Midbrain (tissue), 1 donor: ENCODE measurements at regions not wholly inside any gene's neighbourhood (a gene's known extent, or its start where the extent isn't known, plus 50 kb on each side); places are given as distances from the start of the nearest gene placed in this dataset.

Experiments
- DNase-seq: peaks from one replicate; lab custom pipeline; 2025; lab: John Stamatoyannopoulos, UW

DNA sequence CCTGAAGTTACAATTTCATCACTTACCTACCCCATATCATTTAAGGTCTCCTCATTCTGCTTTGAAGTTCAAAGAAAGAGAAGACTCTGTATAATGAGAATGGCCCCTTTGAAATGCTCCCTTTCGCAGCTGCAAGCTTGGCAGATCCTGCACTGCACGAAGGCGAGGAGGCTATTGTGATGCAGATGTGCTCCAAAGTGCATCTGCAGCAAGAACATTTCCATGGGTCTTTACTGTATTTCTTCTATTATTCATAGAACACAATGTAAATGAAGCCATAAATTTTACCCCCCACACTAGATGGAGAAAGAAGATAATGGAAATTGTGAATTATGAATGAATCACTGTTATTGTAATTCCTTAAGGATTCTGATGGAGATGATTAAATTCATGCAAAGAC, 178.7 kb downstream of the CHD9NB start:
- no peak for DNase-seq

DNA sequence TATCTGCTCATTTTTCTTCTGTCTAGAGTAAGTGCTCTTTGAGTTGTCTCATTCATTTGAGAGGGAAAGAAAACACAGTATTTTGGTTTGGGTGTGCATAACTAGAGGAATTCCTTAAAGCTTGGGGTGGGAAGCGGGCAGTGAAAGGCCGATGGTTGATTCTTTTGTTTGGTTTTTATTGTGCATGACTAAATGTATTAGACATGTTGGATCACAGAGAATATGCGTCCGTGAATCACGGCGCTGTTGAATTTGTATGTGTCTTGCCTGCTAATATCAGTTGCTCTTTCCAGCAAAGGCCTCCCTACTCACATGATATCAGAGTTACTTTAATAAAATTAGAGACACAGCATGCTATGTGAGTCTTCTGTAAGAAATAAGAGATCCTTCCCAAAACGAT, 180.0 kb downstream of the CHD9NB start:
- DNase-seq = no peak

DNA sequence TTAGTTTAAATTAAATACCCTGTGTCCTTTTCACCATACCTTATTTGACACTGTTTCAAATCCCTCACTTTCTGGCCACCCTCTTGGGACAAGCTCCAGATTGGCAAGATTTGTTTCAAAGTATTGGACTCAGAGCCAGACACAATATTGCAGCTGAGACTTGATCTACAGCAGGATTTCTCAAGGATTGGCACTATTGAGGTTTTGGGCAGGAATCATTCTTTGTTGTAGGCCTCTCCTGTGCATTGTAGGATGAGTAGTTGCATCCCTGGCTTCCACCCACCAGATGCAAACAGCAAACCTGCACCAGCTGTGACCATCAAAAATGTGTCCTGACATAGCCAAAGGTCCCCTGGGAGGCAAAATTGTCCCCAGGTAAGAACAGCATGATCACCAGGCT, 181.2 kb downstream of the CHD9NB start:
- no peak for DNase-seq

DNA sequence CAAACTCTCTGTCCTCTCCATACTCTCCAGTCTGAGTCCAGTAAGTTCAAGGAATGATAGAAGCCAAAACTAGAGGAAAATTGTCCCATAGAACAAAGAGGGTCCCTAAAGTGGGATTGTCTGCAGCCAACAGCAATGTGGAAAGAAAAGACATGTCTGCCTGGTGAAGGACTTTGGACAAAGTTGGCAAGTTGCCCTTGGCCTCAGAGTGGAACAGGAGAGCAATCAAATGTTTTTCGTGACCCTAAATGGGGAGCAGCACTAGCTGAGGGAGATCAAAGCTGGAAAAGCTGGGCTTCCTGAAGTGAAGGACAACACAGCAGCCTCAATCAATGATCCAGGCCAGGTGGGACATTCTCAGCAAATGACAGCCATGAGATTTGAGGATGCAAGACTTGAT, 183.5 kb downstream of the CHD9NB start:
- DNase-seq = no peak

DNA sequence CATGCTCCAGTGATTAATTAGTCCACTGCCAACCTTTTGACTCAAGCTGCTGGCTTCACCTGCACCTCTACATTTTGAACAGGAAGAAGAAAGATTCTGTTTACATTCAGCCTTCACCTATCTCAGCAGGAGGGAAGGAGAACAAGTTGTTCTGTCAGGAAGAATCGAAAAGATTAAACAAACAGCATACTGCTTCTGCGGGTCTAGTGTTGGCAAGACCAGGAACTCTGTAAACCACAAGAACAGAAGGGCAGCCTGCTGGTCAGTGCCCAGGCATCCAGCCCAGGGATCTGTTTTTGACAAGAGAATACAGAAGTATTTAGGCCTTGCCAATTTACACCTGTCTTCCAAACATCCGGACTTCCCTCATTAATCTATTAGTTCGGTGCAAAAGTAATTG, 189.7 kb downstream of the CHD9NB start:
- DNase-seq = no peak

DNA sequence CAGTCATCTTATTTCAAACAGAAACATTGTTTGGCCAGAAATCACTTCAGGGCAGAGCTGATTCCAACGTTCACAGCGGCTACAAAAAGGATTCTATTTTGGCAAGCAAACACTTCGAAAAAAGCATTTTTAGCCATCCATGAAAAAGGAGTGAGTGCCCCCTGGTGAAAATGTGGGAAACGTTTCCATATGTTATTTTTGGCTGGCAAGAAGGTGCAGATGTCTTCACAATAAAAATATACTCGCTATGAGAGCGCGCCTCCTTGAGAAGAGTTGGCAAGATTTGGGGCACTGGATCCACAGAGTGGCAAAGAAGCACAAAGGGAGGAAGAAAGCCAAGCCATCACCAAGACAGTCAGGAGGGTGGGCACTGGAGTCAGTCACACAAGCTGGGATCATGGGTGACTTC, 191.1 kb downstream of the CHD9NB start:
- DNase-seq = peak; percentile 15

DNA sequence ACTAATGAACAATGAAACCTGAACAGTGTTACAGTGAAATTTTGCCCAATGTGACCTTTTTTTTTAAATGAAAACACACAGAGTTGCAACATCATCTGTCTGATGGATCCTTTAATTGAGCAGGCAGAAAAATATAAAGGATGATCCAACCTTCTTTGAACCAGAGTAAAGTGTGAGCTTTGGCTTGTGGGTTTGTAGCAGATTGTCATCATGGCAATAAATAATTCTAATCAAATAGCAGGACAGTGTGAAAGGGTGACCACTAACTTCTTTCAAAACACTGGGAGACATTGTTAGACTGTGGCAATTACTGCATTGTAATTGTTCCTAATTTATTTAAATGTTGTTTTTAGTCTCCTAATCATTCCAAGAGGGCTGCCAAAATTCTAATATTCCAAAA, 197.2 kb downstream of the CHD9NB start:
- no peak for DNase-seq

DNA sequence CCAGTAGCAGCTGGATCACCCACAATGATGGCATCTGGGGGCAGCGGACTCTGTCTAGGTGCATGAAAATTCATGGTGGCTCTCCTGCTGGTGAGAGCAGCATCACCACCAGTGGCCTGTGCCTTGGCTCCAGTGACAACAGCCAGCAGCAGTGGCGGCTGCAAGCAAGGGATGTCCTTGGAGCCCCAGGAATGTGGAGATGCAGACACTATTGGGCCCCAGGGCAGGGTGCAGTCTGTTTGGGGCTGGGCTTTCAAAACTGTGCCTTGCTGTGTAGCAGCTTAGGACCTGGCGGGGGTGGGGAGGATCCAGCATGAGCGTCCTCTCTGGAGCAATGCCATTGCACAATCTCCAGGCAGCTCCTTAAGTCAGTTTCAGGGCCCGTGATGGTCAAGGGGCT, 199.7 kb downstream of the CHD9NB start:
- no peak for DNase-seq

DNA sequence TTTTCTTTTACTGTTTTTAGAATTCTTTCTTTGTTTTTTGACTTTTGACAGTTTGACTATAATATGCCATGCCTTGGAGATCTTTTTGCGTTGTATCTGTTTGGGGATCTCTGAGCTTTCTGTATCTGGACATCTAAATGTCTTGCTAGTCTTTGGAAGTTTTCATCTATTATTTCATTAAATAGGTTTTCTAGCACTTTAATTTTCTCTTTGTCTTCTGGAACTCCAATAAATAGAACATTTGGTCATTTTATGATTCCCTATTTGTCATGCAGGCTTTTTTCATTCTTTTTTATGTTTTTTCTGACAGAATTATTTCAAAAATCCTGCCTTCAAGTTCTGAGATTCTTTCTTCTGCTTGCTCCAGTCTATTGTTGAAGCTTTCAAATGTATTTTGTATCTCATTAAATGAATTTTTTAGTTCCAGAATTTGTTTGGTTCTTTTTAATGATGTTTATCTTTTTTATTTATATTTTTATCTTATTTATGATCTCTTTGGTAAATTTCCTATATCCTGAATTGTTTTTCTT, 201.4 kb downstream of the CHD9NB start:
- no peak for DNase-seq

DNA sequence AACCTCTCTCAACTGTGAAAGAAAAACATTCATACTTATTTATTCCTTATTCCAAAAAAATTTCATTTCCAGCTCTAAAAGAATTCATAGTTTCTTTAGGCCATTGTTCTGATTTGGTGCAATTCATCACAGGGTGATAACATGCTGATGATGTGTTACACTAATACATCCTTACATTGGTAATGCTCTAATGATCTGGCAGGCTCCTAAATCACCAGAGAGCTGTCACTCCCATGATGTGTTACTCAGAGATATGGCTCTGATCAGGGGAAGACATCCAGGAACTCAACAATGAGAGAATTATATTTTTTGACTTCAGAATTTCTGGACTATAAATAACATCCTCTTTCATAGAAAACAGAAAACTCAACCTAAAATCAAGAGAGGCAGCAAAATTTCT, 209.3 kb downstream of the CHD9NB start:
- no peak for DNase-seq

DNA sequence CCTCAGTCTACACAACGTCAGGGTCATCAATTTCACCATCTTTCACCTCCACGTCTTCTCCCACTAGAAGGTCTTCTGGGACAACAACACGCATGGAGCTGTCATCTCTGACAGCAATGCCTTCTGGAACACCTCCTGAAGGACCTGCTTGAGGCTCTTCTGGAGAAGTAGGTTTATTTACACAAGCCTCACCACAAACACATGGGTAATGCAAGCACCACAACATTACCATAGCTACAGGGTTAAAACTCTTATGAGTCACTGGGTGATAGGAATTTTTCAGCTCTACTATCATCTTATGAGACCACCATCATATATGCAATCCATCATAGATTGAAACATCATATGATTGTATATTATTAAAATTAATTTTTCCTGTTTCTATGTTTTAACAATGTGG, 215.4 kb downstream of the CHD9NB start:
- no peak for DNase-seq

DNA sequence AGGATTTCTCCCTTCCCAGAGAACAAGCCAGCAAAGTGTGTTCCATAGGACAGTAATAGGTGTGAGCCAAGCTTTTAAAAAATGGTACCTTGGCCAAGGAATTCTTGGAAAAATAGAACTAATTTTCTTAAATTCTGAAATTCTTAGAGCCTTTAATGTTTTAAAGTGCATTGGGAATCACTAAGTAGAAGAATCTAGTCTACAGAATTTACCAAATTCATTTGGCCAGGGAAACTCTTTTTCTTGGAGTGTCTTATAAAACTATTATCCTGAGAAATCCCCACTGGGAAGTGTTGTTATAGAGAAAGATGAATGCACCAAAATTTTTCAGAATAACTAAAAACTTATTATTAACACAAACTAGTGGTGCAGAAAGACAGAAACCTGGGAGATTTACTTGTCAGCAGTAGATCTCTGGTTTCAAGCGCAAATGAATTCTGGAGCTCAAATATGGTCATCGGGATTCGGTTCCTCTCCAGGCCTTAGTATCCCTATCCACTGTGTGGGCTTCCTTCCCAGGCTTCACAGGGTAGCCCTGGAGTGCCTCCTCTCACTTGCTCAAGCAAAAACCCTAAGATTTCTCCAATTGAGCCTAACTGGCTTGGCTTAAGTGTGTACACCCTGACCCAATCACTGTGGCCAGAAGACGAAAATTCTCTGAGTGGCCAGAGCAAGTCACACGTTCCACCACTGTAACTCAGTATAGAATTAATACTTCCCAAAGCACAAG, 217.8 kb downstream of the CHD9NB start:
- no peak for DNase-seq

DNA sequence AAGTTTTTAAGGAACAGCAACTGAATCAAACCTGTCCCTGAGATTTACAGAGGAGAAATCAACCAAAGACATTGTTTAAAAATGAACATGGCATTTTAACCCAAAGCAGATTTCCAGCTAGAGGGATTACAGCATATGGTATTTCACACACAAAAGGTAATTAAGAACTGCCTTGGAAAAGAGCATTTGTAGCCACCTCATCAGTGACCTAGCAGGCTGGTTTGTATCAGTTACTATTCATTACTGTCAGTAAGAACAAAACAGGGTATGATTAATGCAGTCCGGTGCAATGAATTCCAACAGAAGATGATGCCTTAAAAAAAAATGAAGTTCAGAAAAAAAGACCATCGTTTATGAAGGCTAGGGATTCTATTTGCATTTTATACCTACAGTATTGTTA, 219.9 kb downstream of the CHD9NB start:
- no peak for DNase-seq

DNA sequence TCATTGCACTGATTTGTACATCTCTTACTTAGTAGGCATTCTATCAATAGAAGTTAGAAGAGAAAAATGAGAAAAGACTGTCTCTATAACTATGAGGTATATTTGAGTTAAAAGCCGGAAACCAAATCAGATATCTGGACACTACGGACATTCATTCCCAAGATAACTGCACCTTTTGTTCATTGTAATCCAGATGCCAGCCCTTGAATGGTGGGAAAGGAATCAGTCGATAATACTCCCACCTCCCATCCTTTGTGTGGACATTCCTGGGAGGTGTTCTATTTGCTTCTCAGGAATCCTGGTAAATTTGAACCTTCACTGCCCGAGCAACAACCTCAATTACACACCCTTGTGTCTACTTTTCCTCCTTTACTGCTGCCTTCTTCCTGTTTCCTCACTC, 225.2 kb downstream of the CHD9NB start:
- DNase-seq = no peak

DNA sequence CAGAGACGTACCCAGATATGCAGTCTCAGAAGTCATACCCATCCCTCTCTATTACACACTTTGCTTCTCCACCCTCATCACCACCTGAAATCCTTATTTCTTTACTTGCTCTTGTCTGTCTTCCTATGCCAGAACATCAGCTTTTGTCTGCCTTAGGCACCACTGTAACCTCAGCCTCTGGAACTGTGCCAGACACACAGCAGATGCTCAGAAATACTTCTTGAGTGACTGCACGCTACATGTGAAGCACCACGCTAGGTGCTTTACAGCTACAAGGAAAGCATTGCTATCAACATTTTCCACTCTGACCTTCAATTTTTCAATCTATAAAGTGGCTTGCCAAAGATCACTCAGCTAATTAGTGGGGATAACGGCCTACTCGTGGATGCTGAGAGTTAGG, 226.8 kb downstream of the CHD9NB start:
- no peak for DNase-seq

DNA sequence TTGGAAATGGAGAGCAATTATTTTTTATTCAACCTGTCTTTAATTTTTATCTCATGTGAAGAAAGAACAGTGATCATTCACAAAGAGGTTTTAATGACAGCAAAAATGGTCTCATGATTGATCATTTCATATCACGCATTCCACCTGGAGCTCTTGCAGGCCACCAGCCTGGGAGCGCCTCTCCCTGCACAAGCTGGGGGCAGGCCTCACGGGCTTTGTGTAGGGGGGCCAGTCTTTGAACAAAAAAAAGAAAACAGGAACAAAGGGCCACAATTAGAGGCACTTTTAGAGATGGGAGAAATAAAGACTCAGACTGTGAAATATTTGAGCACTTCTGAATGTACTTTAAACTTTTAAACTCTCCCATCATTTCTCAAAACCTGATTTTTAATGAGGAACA, 232.9 kb downstream of the CHD9NB start:
- DNase-seq = no peak

DNA sequence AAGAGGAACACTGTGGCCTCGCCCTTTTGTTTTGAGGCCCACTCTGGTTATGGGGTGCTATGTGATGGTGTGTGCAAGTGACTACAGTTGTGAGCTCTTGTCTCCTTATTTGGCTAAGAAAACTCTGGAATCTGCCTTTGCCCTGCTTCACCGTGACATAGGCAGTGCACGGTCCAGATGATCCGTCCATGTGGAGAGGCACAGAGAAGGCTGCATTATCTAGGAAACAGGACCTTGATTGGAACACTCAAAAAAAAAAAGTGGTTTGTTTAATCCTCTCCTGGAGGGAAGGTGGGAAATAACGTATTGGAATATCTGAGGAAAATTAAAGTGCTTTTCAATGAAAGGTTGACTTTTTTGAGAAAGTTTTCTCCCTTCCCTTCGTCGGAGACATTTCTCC, 233.3 kb downstream of the CHD9NB start:
- no peak for DNase-seq

DNA sequence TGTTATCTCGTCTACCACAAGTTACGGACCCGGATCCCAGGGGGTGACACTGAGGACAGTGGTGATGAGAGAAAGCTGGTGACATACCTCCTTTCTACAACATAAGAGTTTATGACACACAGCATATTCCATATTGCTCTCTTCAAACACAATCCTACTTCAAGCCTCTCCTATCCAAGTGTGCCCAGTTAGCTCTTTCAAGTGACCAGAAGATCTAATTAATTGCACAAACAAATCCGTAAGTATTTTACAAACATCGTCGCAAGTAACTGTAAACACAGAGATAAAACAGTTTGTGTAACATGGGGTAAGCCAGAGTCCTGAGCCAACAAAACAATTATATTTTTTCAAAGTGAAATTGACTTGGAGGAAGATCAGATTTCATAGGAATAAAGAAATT, 235.0 kb downstream of the CHD9NB start:
- no peak for DNase-seq

DNA sequence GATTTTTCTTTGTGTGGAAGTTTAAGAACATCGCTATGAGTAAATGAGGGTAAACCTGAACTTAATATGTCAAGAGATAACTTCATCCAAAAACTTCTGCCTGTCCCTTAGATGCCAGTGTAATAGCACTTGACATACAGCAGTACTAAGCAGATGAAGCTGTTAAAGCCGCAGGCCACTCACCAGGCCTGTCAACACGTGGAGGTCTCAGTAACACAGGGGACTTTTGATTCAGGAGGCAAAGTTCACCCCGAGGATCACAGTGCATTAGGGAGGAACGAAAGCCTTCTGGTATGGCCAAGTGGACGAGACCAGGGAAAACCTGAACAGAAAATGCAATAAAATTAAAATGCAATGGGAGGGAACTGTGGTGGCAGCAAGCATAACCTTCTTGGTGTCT, 235.7 kb downstream of the CHD9NB start:
- no peak for DNase-seq

DNA sequence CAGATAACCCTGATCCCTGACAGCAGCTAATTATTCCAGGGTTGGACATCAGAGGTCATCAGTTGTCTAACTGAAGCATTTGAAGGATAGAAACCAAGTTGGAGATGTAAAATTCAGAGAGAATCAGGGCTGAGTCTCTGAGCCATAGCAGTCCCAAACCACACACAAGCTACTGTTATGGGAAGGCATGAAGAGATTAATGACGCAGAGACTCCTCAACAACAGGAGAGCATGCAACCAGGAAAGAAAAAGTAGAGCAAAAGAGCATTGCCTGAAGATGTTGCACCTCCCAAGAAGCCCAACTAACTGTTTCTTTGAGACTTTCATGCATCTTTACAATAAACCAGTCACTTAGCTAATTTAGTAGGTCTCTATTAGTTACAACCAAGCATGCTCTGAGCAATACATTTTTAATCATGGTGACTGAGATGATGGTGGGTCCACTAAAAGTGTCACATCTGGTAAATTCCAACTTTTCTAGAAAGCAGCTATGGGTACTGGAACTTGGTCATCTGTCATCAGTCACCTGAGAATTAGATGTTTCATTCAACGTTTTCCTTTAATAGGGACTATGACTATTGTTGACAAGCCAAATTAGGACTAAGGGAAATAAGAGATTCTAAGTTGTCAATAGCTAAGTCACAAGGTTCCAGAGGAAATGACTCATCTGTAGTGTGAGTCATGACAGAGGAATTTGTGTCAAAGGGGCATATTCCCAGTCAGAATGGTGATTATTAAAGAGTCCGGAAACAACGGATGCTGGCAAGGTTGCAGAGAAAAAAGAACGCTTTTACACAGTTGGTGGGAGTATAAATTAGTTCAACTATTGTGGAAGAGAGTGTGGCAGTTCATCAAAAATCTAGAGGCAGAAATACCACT, 239.8 kb downstream of the CHD9NB start:
- DNase-seq = no peak

DNA sequence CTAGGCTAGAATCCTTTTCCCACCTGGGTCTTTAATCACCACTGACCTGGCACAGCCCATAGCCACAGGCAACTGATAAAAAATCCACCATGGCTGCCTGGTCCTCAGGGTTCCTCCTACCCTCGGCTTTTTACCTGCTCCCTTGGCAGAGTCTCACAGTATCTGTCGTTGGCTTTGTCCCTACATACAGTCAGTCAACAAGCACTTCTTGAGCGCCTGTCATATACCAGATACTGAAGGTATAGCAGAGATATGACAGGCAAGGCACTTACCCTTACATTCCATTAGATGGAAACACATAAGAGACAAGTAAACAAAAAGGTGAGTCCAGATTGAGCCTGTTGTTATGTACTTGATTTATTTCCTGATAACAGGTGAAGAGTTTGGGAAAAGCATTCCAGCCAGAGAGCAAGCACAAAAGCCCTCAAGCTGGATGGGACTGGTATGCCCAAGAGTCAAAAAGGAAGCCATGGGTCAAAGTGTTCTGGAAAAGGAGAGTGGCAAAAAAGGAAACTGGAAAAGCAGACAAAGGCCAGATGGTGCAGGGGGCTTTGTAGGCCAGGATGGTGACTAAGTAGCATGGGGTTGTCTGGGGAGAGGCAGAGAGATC, 247.0 kb downstream of the CHD9NB start:
- no peak for DNase-seq

DNA sequence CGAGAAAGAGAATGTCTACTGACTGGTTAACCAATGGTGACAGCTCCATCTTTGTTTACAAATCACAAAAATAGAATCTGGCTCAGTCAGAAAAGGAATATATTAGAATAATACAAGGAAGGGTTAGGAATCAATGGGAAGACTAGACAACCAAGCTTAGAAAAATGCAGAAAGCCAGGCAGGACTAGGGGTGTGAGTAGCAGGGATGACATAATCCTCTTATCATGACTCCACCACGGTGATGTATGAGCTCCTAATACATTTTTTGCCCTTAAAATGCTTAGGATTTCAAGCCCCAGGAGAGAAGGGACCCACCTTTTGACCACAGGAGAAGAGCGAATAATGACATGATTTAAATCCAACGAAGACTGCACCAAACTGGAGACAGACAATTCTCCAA, 252.3 kb downstream of the CHD9NB start:
- DNase-seq = no peak

DNA sequence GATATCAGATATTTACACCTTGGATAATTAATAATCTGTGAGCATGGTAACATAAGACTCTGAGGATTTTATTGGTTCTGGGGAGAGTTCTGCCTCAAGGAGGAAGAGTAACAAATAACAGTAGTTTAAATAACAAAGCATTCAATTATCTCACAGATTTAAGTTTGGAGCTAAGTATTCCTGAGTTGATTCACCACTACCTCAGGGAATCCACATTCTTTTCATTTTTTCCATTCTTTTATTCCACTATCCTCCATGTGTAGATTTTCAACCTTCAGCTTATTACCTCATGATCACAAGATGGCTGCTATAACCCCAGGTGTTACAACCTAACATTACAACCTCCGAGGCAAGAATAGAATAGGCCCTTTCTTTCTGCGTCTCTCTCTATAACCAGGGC, 252.2 kb upstream of the TOX3 start:
- DNase-seq = no peak
